Activated CD4-positive, alpha-beta memory T cell treated with anti-CD3 and anti-CD28 coated beads for 36 hours (primary cell): ENCODE measurements at regions not wholly inside any gene's neighbourhood (a gene's known extent, or its start where the extent isn't known, plus 50 kb on each side); places are given as distances from the start of the nearest gene placed in this dataset.

Source experiments
- CTCF ChIA-PET: fragments of 350-600 bp; sonication (Branson Sonifier 250); formaldehyde crosslinking; loops from one replicate; lab custom pipeline; 2021; ENCODE audit warnings: antibody characterized with exemption, inconsistent platforms; lab: Charles Lee
- POLR2A ChIA-PET: fragments of 350-600 bp; sonication (Branson Sonifier 250); formaldehyde crosslinking; loops from one replicate; lab custom pipeline; 2021; ENCODE audit warnings: antibody characterized with exemption; lab: Charles Lee
- DNase-seq: peaks from one replicate; pipeline ENCODE4 v3.0.0-alpha.2; 2020
- H3K27ac Mint-ChIP-seq: one replicate; pipeline ENCODE4 v1.8.0; 2021; ENCODE audit warnings: mixed read lengths
- H3K27me3 Mint-ChIP-seq: one replicate; pipeline ENCODE4 v1.8.0; 2021; ENCODE audit warnings: mixed read lengths
- H3K36me3 Mint-ChIP-seq: one replicate; pipeline ENCODE4 v1.8.0; 2021; ENCODE audit warnings: mixed read lengths
- H3K4me1 Mint-ChIP-seq: one replicate; pipeline ENCODE4 v1.8.0; 2021; ENCODE audit warnings: low read depth, mixed read lengths
- H3K4me3 Mint-ChIP-seq: one replicate; pipeline ENCODE4 v1.8.0; 2021; ENCODE audit warnings: mild to moderate bottlenecking, mixed read lengths
- H3K9me3 Mint-ChIP-seq: one replicate; pipeline ENCODE4 v1.8.0; 2021; ENCODE audit warnings: mixed read lengths
- intact Hi-C: fragments of 100-400 bp; cut with micrococcal nuclease; formaldehyde crosslinking; loops from one replicate; pipeline ENCODE4 v1.15.1; 2023

DNA sequence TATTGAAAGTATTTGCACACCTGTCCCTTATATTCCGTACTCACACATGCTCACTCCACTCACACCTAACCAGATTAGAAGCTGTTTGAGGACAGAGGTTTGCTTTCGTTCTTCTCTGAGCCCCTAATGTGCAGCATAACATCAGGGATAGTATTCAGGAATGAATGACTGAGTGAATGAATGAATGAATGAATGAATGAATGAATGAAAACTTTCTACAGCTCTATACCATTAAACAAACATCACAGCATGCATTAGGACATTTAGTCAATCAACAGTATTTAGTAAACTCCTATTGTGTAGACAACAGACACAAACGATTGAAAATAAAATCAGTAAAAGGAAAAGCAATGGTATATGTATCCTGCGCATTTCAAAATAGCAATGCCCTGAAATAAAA, 212.7 kb downstream of the SHQ1 start:
- POLR2A ChIA-PET, result no interaction called here
- no peak for DNase-seq
- peaks cover 4% of the 10 kb centered on the region for H3K27me3 Mint-ChIP-seq
- peaks cover 2% of the 10 kb centered on the region for H3K36me3 Mint-ChIP-seq
- peaks cover 32% of the 10 kb centered on the region for H3K4me1 Mint-ChIP-seq
- peaks cover 6% of the 10 kb centered on the region for H3K9me3 Mint-ChIP-seq
- intact Hi-C loops, result loop anchor here (2.0 to 10.0 kb wide), 2 partner anchors 121 to 681 kb away; no protein-coding TSS in a partner anchor
- CTCF ChIA-PET, result no interaction called here
- H3K27ac Mint-ChIP-seq, result no peak overlapping the region
- no peak overlapping the region for H3K4me3 Mint-ChIP-seq

DNA sequence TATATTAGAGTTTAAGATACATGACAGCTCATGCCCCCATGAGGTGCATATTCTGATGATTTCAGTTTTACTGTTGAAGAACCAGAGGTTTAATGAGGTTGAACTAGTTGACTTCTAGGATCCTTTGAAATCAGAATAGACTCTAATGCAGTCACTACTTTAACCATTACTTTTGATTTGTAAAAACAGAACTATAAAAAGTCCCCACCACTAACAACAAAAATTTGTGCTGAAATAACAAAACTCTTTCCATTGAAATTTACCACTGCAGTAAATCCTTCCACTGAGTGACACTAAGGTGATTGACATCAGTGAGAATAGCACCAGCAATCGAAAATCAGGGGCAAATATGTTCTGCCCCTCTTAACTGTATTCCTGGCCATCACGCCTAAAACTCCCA, 214.1 kb downstream of the SHQ1 start:
- peaks cover 4% of the 10 kb centered on the region for H3K27me3 Mint-ChIP-seq
- peak overlapping the region; percentile 70 for H3K27ac Mint-ChIP-seq
- H3K4me1 Mint-ChIP-seq, result peaks cover 43% of the 10 kb centered on the region
- intact Hi-C loops, result loop anchor here (1.0 to 10.0 kb wide), 11 partner anchors 8 to 679 kb away; no protein-coding TSS in a partner anchor
- H3K9me3 Mint-ChIP-seq, result peaks cover 6% of the 10 kb centered on the region
- peaks cover 2% of the 10 kb centered on the region for H3K36me3 Mint-ChIP-seq
- DNase-seq, result no peak
- ChIA-PET POLR2A (interaction anchor here (0.8 to 1.2 kb wide), 3 partner anchors 89 to 196 kb away, joined by 3 to 4 read pairs (median 3); no protein-coding TSS in a partner anchor), CTCF (interaction anchor here (0.7 to 1.1 kb wide), 2 partner anchors 32 kb away, joined by 3 read pairs; no protein-coding TSS in a partner anchor)
- no peak overlapping the region for H3K4me3 Mint-ChIP-seq

DNA sequence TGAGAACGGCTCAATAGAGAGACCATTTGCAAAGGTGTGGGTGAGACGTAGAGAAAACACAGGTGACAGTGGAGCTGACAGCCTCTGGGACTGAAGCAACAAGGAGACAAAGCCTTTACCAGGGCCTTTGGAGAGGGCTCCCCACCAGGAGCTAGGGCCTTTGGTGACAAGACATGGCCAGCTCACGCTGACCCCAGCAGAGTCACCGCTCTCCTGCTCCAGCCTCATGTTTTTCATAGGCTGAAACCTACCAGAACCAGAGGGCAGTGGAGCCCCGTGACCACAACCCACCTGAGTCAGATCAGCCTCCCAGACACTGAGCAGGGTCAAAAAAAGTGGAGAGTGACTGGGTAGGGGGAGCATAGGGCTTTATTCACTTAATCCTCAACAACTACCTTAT, 214.7 kb downstream of the SHQ1 start:
- no peak overlapping the region for H3K4me3 Mint-ChIP-seq
- peaks cover 6% of the 10 kb centered on the region for H3K9me3 Mint-ChIP-seq
- H3K27me3 Mint-ChIP-seq, result peaks cover 4% of the 10 kb centered on the region
- H3K27ac Mint-ChIP-seq, result peak overlapping the region; percentile 79
- H3K4me1 Mint-ChIP-seq, result peaks cover 49% of the 10 kb centered on the region
- POLR2A ChIA-PET, result interaction anchor here (0.8 to 1.2 kb wide), 3 partner anchors 90 to 196 kb away, joined by 3 to 4 read pairs (median 3); no protein-coding TSS in a partner anchor
- H3K36me3 Mint-ChIP-seq, result peaks cover 2% of the 10 kb centered on the region
- CTCF ChIA-PET, result interaction anchor here (0.7 to 1.1 kb wide), 2 partner anchors 31 to 33 kb away, joined by 3 read pairs; no protein-coding TSS in a partner anchor
- intact Hi-C loops, result loop anchor here (5.0 to 10.0 kb wide), 6 partner anchors 206 to 679 kb away; no protein-coding TSS in a partner anchor
- DNase-seq, result peak; percentile 64

DNA sequence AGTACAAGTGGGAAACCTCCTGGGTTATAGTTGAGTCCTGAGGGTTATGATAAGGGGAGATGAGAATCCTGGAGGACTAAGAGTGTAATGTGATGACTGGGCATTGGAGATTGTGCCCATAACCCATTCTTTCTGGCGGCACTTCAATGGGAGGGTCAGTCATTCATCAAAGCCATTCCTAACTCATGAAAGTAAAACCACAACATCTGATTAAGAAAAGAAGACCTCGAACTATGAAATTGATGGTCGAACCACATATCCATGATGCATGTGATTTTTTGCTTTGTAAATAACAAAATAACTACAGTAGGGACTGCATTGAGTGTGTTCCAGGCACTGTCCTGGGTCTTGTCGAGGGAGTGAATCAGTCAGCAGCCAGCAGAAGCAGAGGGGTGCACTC, 215.1 kb downstream of the SHQ1 start:
- peaks cover 2% of the 10 kb centered on the region for H3K36me3 Mint-ChIP-seq
- intact Hi-C loops, result loop anchor here (5.0 to 10.0 kb wide), 6 partner anchors 206 to 678 kb away; no protein-coding TSS in a partner anchor
- peaks cover 4% of the 10 kb centered on the region for H3K27me3 Mint-ChIP-seq
- ChIA-PET POLR2A (interaction anchor here (0.8 to 1.2 kb wide), 3 partner anchors 90 to 195 kb away, joined by 3 to 4 read pairs (median 3); no protein-coding TSS in a partner anchor), CTCF (no interaction called here)
- H3K27ac Mint-ChIP-seq, result peak overlapping the region; percentile 79
- H3K9me3 Mint-ChIP-seq, result peaks cover 6% of the 10 kb centered on the region
- peaks cover 53% of the 10 kb centered on the region for H3K4me1 Mint-ChIP-seq
- DNase-seq, result no peak
- no peak overlapping the region for H3K4me3 Mint-ChIP-seq

DNA sequence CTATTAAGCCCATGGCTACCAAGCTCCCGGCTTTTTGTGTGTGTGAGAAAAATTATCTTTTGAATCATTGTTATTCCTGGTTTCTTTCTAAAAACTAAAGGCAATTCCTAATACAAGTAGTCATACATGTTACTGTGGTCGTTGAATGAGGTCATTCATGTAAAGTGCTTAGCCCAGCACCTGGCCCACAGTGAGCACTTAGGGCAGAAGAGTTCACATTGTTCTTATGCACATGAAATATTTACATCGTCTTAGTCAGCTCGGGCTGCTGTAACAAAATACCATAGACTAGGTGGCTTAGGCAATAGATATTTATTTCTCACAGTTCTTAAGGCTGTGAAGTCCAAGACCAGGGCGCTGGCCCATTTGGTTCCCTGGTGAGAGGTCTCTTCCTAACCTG, 216.1 kb downstream of the SHQ1 start:
- CTCF ChIA-PET, result no interaction called here
- intact Hi-C loops, result loop anchor here (5.0 to 10.0 kb wide), 6 partner anchors 205 to 677 kb away; no protein-coding TSS in a partner anchor
- H3K9me3 Mint-ChIP-seq, result peaks cover 6% of the 10 kb centered on the region
- H3K27ac Mint-ChIP-seq, result no peak overlapping the region
- no peak overlapping the region for H3K4me3 Mint-ChIP-seq
- POLR2A ChIA-PET, result no interaction called here
- no peak for DNase-seq
- peaks cover 63% of the 10 kb centered on the region for H3K4me1 Mint-ChIP-seq
- H3K27me3 Mint-ChIP-seq, result peaks cover 2% of the 10 kb centered on the region
- H3K36me3 Mint-ChIP-seq, result peaks cover 2% of the 10 kb centered on the region

DNA sequence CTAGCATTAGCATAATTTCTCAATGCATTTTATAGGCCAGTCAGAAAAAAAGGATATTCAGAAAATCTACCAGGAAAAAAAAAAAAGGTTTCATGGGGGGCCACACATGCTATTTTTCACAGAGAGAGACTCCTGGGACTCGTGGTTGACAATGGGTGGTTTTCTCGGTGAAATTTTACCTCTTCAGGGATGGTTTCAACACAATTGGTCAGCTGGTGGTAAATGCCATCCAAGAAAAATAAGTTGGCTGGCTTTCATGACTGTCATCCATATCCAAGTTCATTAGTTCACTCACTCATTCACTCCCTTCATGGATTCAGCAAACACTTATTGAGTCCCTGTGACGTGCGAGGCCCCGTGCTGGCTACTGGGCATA, 217.3 kb downstream of the SHQ1 start:
- peaks cover 6% of the 10 kb centered on the region for H3K9me3 Mint-ChIP-seq
- peaks cover 67% of the 10 kb centered on the region for H3K4me1 Mint-ChIP-seq
- DNase-seq, result no peak
- H3K36me3 Mint-ChIP-seq, result peaks cover 2% of the 10 kb centered on the region
- ChIA-PET POLR2A (no interaction called here), CTCF (no interaction called here)
- no peaks in the 10 kb centered on the region for H3K27me3 Mint-ChIP-seq
- no peak overlapping the region for H3K4me3 Mint-ChIP-seq
- intact Hi-C loops, result loop anchor here (5.0 to 10.0 kb wide), 6 partner anchors 204 to 676 kb away; no protein-coding TSS in a partner anchor
- H3K27ac Mint-ChIP-seq, result no peak overlapping the region

DNA sequence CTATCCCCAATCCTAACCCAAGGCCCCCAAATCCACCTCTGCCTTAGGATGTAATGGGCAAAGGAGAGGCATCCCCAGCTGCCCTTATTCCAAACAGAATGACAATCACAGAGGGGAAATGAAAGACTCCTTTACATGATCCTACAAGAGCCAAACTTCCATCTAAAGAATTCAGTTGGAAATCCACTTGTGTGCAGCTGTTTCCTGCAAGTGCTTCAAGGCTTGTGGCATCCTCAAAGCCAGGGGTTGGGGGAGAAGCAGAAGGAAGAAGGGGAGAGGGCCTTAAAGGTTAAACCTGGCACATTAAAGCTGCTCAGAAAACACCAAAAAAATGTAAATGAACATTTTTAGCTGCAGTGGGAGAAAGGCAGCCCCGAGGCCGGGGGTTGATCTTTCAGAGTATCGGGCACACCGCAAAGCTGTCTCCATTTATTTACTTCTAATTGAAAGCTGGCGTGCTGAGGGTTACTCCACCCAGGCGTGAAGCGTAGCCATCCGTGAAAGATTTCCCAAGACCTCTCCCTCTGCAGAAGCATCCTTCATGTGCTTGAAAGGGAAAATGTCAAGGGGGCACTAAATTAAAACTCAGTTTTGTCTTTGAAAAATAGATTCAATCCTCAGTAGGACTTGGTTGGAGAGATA, 217.8 kb downstream of the SHQ1 start:
- peaks cover 70% of the 10 kb centered on the region for H3K4me1 Mint-ChIP-seq

DNA sequence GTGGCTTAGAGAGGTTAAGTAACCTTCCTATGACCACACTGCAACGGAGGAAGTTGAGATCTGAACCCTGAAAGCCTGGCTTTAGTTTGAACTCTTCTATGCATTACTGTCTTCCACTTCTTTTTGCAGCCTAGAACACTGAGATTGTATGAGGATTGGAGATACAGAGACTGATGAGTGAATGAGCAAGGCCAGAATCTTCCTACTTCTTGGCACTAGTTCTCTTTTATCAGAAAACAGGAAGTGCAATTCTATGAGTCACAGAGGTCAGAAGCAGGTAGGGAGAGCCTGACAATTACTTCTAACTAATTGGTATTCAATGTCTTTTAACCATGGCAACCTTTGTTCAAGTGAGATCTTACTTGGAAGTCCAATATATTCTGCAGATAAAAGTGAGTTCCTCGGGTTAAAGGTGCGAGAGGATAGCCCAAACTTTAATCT, 219.0 kb downstream of the SHQ1 start:
- intact Hi-C loops, result loop anchor here (1.0 kb wide), 2 partner anchors 108 to 491 kb away; no protein-coding TSS in a partner anchor
- Mint-ChIP-seq H3K27me3 (no peaks in the 10 kb centered on the region), H3K27ac (peak overlapping the region; percentile 74), H3K4me1 (peaks cover 60% of the 10 kb centered on the region), H3K36me3 (peaks cover 2% of the 10 kb centered on the region), H3K9me3 (peaks cover 6% of the 10 kb centered on the region), H3K4me3 (peak overlapping the region; percentile 4)
- ChIA-PET POLR2A (interaction anchor here (1.0 kb wide), 1 partner anchor 146 kb away, joined by 3 read pairs; no protein-coding TSS in a partner anchor), CTCF (interaction anchor here (1.7 kb wide), 1 partner anchor 193 kb away, joined by 3 read pairs; no protein-coding TSS in a partner anchor)
- no peak for DNase-seq

More for the DNA sequence above, 217.8 kb downstream of the SHQ1 start:
- no peak for DNase-seq
- Mint-ChIP-seq H3K4me3 (no peak overlapping the region), H3K27ac (no peak overlapping the region), H3K27me3 (no peaks in the 10 kb centered on the region), H3K9me3 (peaks cover 6% of the 10 kb centered on the region), H3K36me3 (peaks cover 2% of the 10 kb centered on the region)
- POLR2A ChIA-PET, result no interaction called here
- CTCF ChIA-PET, result no interaction called here
- intact Hi-C loops, result loop anchor here (5.0 to 10.0 kb wide), 6 partner anchors 203 to 676 kb away; no protein-coding TSS in a partner anchor

DNA sequence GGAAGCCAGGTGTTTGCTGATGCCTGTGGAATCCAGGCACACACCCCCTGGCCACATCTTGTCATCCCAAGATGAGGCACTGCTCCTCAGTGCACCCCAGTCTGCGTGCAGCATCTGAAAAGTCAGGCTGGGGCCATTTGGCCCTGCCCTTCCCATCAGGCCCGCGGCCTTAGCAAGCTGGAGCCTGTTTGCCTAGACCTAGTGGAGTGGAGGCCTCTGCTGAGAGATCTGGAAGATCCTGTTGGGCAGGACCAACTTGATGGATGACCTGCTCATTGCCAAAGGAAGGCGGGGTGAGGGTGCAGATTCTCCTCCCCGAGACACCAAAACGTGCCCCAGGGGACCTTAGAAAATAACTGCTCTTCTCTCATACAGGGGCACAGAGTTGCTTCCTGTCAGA, 220.2 kb downstream of the SHQ1 start:
- peaks cover 51% of the 10 kb centered on the region for H3K4me1 Mint-ChIP-seq
- H3K9me3 Mint-ChIP-seq, result peaks cover 6% of the 10 kb centered on the region
- ChIA-PET POLR2A (no interaction called here), CTCF (interaction anchor here (0.6 to 1.7 kb wide), 2 partner anchors 13 to 194 kb away, joined by 3 read pairs; no protein-coding TSS in a partner anchor)
- no peak for DNase-seq
- peak overlapping the region; percentile 74 for H3K27ac Mint-ChIP-seq
- intact Hi-C loops, result no loop called here
- peaks cover 2% of the 10 kb centered on the region for H3K36me3 Mint-ChIP-seq
- no peak overlapping the region for H3K4me3 Mint-ChIP-seq
- no peaks in the 10 kb centered on the region for H3K27me3 Mint-ChIP-seq

DNA sequence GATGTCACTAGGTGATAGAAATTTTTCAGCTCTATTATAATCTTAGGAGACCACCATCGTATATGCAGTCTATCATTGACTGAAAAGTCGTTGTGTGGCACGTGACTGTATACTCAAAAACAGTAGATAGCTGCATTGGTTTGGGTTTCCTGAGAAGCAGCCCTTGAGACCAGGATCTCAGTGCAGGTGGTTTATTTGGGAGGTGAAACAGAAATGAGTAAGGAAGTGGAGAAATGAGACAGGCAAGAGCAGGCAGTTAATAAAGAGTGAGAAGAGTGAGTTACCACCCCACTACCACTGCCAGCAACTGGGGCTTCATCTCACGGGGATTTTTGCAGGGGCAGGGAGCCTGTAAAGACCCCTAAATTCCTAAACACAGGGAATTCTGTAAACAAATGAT, 221.0 kb downstream of the SHQ1 start:
- intact Hi-C loops, result no loop called here
- peaks cover 45% of the 10 kb centered on the region for H3K4me1 Mint-ChIP-seq
- CTCF ChIA-PET, result interaction anchor here (0.6 kb wide), 1 partner anchor 12 kb away, joined by 3 read pairs; no protein-coding TSS in a partner anchor
- peaks cover 6% of the 10 kb centered on the region for H3K9me3 Mint-ChIP-seq
- DNase-seq, result peak; percentile 38
- H3K36me3 Mint-ChIP-seq, result peaks cover 2% of the 10 kb centered on the region
- H3K27me3 Mint-ChIP-seq, result no peaks in the 10 kb centered on the region
- peak overlapping the region; percentile 73 for H3K27ac Mint-ChIP-seq
- no peak overlapping the region for H3K4me3 Mint-ChIP-seq
- POLR2A ChIA-PET, result interaction anchor here (1.0 kb wide), 1 partner anchor 106 kb away, joined by 3 read pairs; no protein-coding TSS in a partner anchor

DNA sequence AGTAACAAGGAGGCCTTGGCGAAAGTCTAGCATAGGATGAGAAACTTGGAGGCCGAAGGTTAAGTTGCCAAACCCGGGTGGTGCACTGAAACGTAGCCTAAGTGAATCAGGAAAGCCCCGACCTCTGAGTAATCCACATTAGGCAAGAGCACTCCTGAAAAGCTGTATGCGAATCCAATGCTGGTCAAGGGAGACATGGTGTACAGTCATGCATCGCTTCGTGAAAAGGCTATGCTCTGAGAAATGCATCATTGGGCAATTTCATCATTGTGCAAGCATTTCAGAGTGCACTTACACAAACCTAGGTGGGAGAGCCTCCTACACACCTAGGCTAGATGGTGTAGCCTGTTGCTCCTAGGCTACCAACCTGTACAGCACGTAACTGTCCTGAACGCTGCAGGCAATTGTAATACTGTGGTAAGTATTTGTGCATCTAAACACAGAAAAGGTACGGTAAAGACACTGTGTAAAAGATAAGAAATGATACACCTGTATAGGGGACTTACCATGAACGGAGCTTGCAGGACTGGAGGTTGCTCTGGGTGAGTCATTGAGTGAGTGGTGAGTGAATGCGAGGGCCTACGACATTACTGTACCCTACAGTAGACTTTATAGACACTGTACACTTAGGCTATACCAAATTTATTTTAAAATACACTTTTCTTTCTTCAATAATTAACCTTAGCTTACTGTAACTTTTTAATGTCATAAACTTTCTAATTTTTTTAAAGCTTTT, 222.5 kb downstream of the SHQ1 start:
- Mint-ChIP-seq H3K36me3 (no peaks in the 10 kb centered on the region), H3K4me1 (peaks cover 43% of the 10 kb centered on the region), H3K4me3 (no peak overlapping the region), H3K27me3 (no peaks in the 10 kb centered on the region), H3K27ac (no peak overlapping the region), H3K9me3 (no peaks in the 10 kb centered on the region)
- CTCF ChIA-PET, result no interaction called here
- intact Hi-C loops, result loop anchor here (1.0 kb wide), 1 partner anchor 9 kb away; no protein-coding TSS in a partner anchor
- POLR2A ChIA-PET, result interaction anchor here (0.6 kb wide), 1 partner anchor 251 kb away, joined by 3 read pairs; no protein-coding TSS in a partner anchor
- DNase-seq, result peak; percentile 40
